Uterus (tissue), 3 donors: ENCODE measurements at regions not wholly inside any gene's neighbourhood (a gene's known extent, or its start where the extent isn't known, plus 50 kb on each side); places are given as distances from the start of the nearest gene placed in this dataset.

Experiments used
- DNase-seq, 2 donors: peaks; one replicate each; pipeline ENCODE4 v3.0.0-alpha.2; 2019 to 2020
- H3K27ac ChIP-seq, 2 donors: fragments of 200-600 bp; sonication (generic); 1 replicate in 1 of 2; 2 replicates in 1 of 2; pipeline ENCODE4 v1.5.1; 2016 to 2018
- H3K27me3 ChIP-seq, 2 donors: fragments of 200-600 bp; sonication (generic); one replicate each; pipeline ENCODE4 v1.5.1; 2018 to 2019; ENCODE audit warnings: control low read depth in 1 of 2
- H3K36me3 ChIP-seq, 2 donors: fragments of 200-600 bp; sonication (generic); one replicate each; pipeline ENCODE4 v1.5.1; 2019; ENCODE audit warnings: control low read depth in 1 of 2
- H3K4me1 ChIP-seq, 2 donors: fragments of 200-600 bp; sonication (generic); one replicate each; pipeline ENCODE4 v1.5.1; 2018 to 2019; ENCODE audit warnings: control low read depth in 1 of 2
- H3K4me3 ChIP-seq, 2 donors: fragments of 200-600 bp; sonication (generic); 1 replicate in 1 of 2; 2 replicates in 1 of 2; pipeline ENCODE4 v1.5.1; 2018 to 2019; ENCODE audit warnings: mild to moderate bottlenecking in 1 of 2
- H3K9me3 ChIP-seq, 2 donors: fragments of 200-600 bp; sonication (generic); one replicate each; pipeline ENCODE4 v1.5.1; 2019; ENCODE audit warnings: control low read depth in 1 of 2
- CTCF ChIP-seq, 4 experiments: fragments of 200-600 bp in 2 of 4; fragments of 450-650 bp in 2 of 4; sonication (generic) in 2 of 4; IDR thresholded peaks; one replicate each; pipeline ENCODE4 v1.5.1; 2016 to 2019; ENCODE audit warnings: antibody characterized with exemption in 4 of 4, mild to moderate bottlenecking in 2 of 4, moderate library complexity in 1 of 4
- POLR2A ChIP-seq, 2 donors: fragments of 450-650 bp; IDR thresholded peaks; one replicate each; pipeline ENCODE4 v1.6.1; 2016; ENCODE audit warnings: antibody characterized with exemption in 2 of 2, mild to moderate bottlenecking in 1 of 2, moderate library complexity in 1 of 2
- intact Hi-C: fragments of 100-400 bp; cut with DNase I; formaldehyde crosslinking; loops from one replicate; pipeline ENCODE4 v1.15.1; 2023; ENCODE audit warnings: low total_unique reads
- donor health status: DM: yes; HTN: yes; CAD: no.

- Histone ChIP-seq H3K4me1 (no peaks in the 10 kb centered on the region), H3K9me3 (no peaks in the 10 kb centered on the region), H3K27me3 (no peaks in the 10 kb centered on the region), H3K36me3 (peaks cover 0 to 3% of the 10 kb centered on the region in 2 donors), H3K4me3 (no peak overlapping the region), H3K27ac (no peak overlapping the region)
- TF ChIP-seq CTCF (IDR thresholded peaks at IDR 0.05) (no peak), POLR2A (IDR thresholded peaks at IDR 0.05) (no peak)
- intact Hi-C loops, result no loop called here
- DNase-seq, result no peak
Observed at GRCh38 chr2:194271293-194271961, 1385.6 kb upstream of the SLC39A10 start.

- H3K4me1 ChIP-seq, result no peaks in the 10 kb centered on the region
- TF ChIP-seq POLR2A (IDR thresholded peaks at IDR 0.05), result no peak
- no peak for TF ChIP-seq CTCF (IDR thresholded peaks at IDR 0.05)
- intact Hi-C loops, result no loop called here
Observed at GRCh38 chr2:194270648-194271047, 1386.4 kb upstream of the SLC39A10 start.

GRCh38 chr2:194264586-194264985, 1392.4 kb upstream of the SLC39A10 start:
- H3K4me1 ChIP-seq, result no peaks in the 10 kb centered on the region
- peaks cover 0 to 3% of the 10 kb centered on the region in 2 donors for H3K36me3 ChIP-seq
- H3K27ac ChIP-seq, result no peak overlapping the region
- TF ChIP-seq POLR2A (IDR thresholded peaks at IDR 0.05) (no peak), CTCF (IDR thresholded peaks at IDR 0.05) (no peak)
- no peak overlapping the region for H3K4me3 ChIP-seq
- intact Hi-C loops, result no loop called here
- H3K9me3 ChIP-seq, result no peaks in the 10 kb centered on the region
- no peak for DNase-seq
- H3K27me3 ChIP-seq, result no peaks in the 10 kb centered on the region

More at GRCh38 chr2:194270648-194271047, 1386.4 kb upstream of the SLC39A10 start:
- Histone ChIP-seq H3K4me3 (no peak overlapping the region), H3K36me3 (peaks cover 0 to 3% of the 10 kb centered on the region in 2 donors), H3K9me3 (no peaks in the 10 kb centered on the region), H3K27ac (no peak overlapping the region), H3K27me3 (no peaks in the 10 kb centered on the region)
- DNase-seq, result no peak

GRCh38 chr2:194260185-194260584, 1396.8 kb upstream of the SLC39A10 start:
- Histone ChIP-seq H3K4me1 (no peaks in the 10 kb centered on the region), H3K4me3 (no peak overlapping the region), H3K9me3 (no peaks in the 10 kb centered on the region), H3K36me3 (no peaks in the 10 kb centered on the region), H3K27me3 (no peaks in the 10 kb centered on the region), H3K27ac (no peak overlapping the region)
- TF ChIP-seq CTCF (IDR thresholded peaks at IDR 0.05), result no peak
- TF ChIP-seq POLR2A (IDR thresholded peaks at IDR 0.05), result no peak
- DNase-seq, result no peak
- intact Hi-C loops, result no loop called here

- no peaks in the 10 kb centered on the region for H3K27me3 ChIP-seq
- DNase-seq, result no peak
- no peaks in the 10 kb centered on the region for H3K36me3 ChIP-seq
- H3K9me3 ChIP-seq, result no peaks in the 10 kb centered on the region
- no peak for TF ChIP-seq POLR2A (IDR thresholded peaks at IDR 0.05)
- TF ChIP-seq CTCF (IDR thresholded peaks at IDR 0.05), result no peak
- H3K4me3 ChIP-seq, result no peak overlapping the region
- no peaks in the 10 kb centered on the region for H3K4me1 ChIP-seq
- intact Hi-C loops, result no loop called here
- H3K27ac ChIP-seq, result no peak overlapping the region
Observed at GRCh38 chr2:194257095-194257494, 1399.9 kb upstream of the SLC39A10 start.
